Brain microvascular endothelial cell (primary cell): ENCODE measurements at regions not wholly inside any gene's neighbourhood (a gene's known extent, or its start where the extent isn't known, plus 50 kb on each side); places are given as distances from the start of the nearest gene placed in this dataset.

ENCODE experiments used
- DNase-seq: peaks from one replicate; pipeline ENCODE4 v3.0.0-alpha.2; 2020
- H3K27ac ChIP-seq: fragments of 250-450 bp; sonication (Bioruptor Pico); 2 replicates; pipeline ENCODE4 v1.5.1; 2020; ENCODE audit warnings: mild to moderate bottlenecking, moderate library complexity
- H3K27me3 ChIP-seq: fragments of 250-450 bp; sonication (Bioruptor Pico); replicated peaks from 2 replicates; pipeline ENCODE4 v1.5.1; 2020; ENCODE audit warnings: mild to moderate bottlenecking
- H3K36me3 ChIP-seq: fragments of 250-450 bp; sonication (Bioruptor Pico); replicated peaks from 2 replicates; pipeline ENCODE4 v1.5.1; 2020; ENCODE audit warnings: mild to moderate bottlenecking
- H3K4me3 ChIP-seq: 2 replicates; pipeline ENCODE4 v1.5.1; 2011; ENCODE audit warnings: low read depth, mild to moderate bottlenecking, control low read depth, low read length, moderate library complexity
- in situ Hi-C: cut with HindIII; loops from 2 replicates; pipeline ENCODE4 v1.10.0; 2017; ENCODE audit warnings: low sequenced_read_pairs, low pct_ligation_motif_present
- TF ChIP-seq, protein P1 (sequence below): IDR thresholded peaks from 2 replicates; pipeline ENCODE4 v1.5.1; 2011; ENCODE audit warnings: low read depth, mild to moderate bottlenecking, moderate library complexity, low read length, control low read depth, inconsistent platforms; ENCODE audit errors: missing control alignments

DNA sequence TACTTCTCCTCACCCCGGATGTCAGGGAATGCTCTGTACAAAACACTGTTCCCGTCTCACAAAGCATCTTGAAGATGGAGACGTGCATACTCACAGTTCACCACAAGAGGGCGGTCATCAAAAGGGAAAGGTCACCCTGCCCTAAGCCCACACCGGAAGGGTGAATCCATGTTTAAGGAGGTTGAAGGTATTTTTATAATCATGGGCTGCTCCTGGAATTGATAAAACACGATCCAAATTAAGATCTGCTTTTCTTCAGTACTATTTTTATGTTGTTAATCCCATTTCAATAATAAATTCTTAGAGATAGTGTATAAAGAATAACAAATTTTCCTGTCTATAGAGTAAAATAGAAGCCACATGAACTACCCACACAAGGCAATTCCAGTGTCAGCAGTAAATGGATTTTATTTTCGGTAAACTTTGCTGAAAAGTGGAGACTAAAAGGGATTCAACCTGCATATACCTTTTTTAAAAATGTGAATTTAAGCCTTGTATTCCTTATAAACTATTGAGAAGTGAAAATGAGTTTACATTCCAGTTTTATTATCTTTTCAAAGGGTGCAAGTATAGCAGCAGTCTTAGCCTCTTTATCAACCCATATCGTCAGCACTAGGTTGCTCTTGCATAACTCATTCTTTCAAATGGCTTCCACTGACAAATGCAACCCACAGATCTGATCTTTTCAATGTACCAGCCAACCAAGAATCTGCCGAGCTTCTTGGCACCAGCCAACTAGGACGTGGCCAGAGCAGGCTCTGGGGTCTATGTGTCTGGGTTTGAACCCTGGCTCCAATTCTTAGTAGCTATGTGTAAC lies 79.7 kb upstream of the MBOAT1 start:
- in situ Hi-C loops, result no loop called here
- Histone ChIP-seq H3K4me3 (no peak overlapping the region), H3K27ac (no peak overlapping the region), H3K27me3 (no peaks in the 10 kb centered on the region), H3K36me3 (no peaks in the 10 kb centered on the region)
- TF ChIP-seq, protein P1, sequence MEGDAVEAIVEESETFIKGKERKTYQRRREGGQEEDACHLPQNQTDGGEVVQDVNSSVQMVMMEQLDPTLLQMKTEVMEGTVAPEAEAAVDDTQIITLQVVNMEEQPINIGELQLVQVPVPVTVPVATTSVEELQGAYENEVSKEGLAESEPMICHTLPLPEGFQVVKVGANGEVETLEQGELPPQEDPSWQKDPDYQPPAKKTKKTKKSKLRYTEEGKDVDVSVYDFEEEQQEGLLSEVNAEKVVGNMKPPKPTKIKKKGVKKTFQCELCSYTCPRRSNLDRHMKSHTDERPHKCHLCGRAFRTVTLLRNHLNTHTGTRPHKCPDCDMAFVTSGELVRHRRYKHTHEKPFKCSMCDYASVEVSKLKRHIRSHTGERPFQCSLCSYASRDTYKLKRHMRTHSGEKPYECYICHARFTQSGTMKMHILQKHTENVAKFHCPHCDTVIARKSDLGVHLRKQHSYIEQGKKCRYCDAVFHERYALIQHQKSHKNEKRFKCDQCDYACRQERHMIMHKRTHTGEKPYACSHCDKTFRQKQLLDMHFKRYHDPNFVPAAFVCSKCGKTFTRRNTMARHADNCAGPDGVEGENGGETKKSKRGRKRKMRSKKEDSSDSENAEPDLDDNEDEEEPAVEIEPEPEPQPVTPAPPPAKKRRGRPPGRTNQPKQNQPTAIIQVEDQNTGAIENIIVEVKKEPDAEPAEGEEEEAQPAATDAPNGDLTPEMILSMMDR, result peak; percentile 94
- DNase-seq, result peak; percentile 74

DNA sequence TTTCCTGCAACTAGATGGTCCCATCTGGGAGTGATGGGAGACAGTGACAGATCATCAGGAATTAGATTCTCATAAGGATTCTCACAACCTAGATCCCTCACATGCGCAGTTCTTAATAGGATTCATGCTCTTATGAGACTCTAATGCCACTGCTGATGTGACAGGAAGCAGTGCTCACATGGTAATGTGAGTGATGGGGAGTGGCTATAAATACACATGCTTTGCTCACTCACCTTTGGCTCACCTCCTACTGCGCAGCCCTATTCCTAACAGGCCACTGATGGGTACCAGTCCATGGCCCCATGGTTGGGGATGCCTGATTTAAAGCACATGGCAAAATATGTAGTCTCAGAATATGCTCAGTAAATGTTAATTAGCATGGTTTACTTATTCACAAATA lies 80.6 kb upstream of the MBOAT1 start:
- no peak overlapping the region for H3K4me3 ChIP-seq
- TF ChIP-seq, protein P1, result no peak
- no peak overlapping the region for H3K27ac ChIP-seq
- no peak for DNase-seq
- no peaks in the 10 kb centered on the region for H3K27me3 ChIP-seq
- in situ Hi-C loops, result no loop called here
- H3K36me3 ChIP-seq, result no peaks in the 10 kb centered on the region

DNA sequence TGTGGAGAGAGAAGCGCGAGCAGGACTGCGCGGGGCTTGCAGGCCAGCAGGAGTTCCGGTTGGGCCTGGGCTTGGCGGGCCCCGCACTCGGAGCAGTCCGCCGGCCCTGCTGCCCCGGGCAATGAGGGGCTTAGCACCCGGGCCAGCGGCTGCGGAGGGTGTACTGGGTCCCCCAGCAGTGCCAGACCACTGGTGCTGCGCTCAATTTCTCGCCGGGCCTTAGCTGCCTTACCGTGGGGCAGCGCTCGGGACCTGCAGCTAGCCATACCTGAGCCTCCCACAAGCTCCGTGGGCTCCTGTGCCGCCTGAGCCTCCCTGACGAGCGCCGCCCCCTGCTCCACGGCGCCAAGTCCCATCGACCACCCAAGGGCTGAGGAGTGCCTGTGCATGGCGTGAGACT lies 89.0 kb upstream of the MBOAT1 start:
- Histone ChIP-seq H3K27ac (no peak overlapping the region), H3K4me3 (no peak overlapping the region), H3K36me3 (no peaks in the 10 kb centered on the region), H3K27me3 (no peaks in the 10 kb centered on the region)
- TF ChIP-seq, protein P1, result no peak
- DNase-seq, result no peak
- in situ Hi-C loops, result no loop called here

DNA sequence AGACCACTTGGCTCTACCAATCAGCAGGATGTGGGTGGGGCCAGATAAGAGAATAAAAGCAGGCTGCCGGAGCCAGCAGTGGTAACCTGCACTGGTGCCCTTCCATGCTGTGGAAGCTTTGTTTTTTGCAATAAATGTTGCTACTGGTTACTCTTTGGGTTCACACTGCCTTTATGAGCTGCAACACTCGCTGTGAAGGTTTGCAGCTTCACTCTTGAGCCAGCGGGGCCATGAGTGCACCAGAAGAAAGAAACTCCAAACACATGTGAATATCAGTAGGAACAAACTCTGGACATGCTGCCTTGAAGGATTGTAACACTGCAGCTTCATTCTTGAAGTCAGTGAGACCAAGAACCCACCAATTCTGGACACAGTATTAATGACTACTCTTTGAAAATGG lies 89.9 kb upstream of the MBOAT1 start:
- H3K27ac ChIP-seq, result no peak overlapping the region
- in situ Hi-C loops, result no loop called here
- H3K27me3 ChIP-seq, result no peaks in the 10 kb centered on the region
- no peaks in the 10 kb centered on the region for H3K36me3 ChIP-seq
- TF ChIP-seq, protein P1, result no peak
- H3K4me3 ChIP-seq, result no peak overlapping the region
- DNase-seq, result no peak

DNA sequence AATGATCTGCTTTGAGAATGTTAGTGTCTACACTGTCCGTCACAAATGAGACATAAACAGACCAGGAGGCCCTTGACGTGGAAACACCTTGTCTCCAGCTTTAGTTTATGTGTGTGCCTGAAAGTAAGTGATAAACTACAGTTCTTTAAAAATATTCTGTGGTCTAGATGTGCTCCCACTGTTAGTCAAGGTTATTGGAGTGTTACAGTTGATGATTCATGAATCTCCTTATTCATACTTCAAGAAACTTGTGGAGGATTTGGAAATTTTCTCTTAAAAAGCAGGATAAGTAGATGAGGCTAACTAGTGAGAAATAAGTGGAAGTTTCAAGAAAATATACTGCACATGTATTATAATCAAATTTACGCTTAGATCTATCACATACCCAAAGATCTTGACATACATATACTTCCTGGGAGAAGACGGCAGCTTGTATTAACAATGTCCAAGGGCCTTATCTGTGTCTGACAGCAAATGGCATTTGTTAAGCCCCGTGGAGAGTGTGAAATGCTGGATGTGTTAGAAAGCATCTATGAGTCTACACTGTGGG lies 90.5 kb upstream of the MBOAT1 start:
- no peak overlapping the region for H3K4me3 ChIP-seq
- no peaks in the 10 kb centered on the region for H3K27me3 ChIP-seq
- TF ChIP-seq, protein P1, result no peak
- peak; percentile 7 for DNase-seq
- no peak overlapping the region for H3K27ac ChIP-seq
- in situ Hi-C loops, result no loop called here
- H3K36me3 ChIP-seq, result no peaks in the 10 kb centered on the region
